ENCODE measurements at regions not wholly inside any gene's neighbourhood (a gene's known extent, or its start where the extent isn't known, plus 50 kb on each side); places are given as distances from the start of the nearest gene placed in this dataset.

- DNase-seq (ENCODE audit: low read depth), result no peak
- peak; percentile 11 for TF ChIP-seq CTCF (IDR thresholded peaks at IDR 0.05; ENCODE audit: control insufficient read depth, insufficient read depth, low read depth, low read length, missing control alignments)
- no peak overlapping the region for H3K4me3 ChIP-seq (ENCODE audit: control insufficient read depth, low read depth, low read length)
Measured at GRCh38 chr11:116357784-116358544, 414.8 kb downstream of the BUD13 start.

- H3K4me3 ChIP-seq (ENCODE audit: control insufficient read depth, low read depth, low read length), result no peak overlapping the region
- no peak for DNase-seq (ENCODE audit: low read depth)
- TF ChIP-seq CTCF (IDR thresholded peaks at IDR 0.05; ENCODE audit: control insufficient read depth, insufficient read depth, low read depth, low read length, missing control alignments), result no peak
Measured at GRCh38 chr11:116356451-116356850, 416.3 kb downstream of the BUD13 start.

- DNase-seq (ENCODE audit: low read depth), result no peak
- no peak for TF ChIP-seq CTCF (IDR thresholded peaks at IDR 0.05; ENCODE audit: control insufficient read depth, insufficient read depth, low read depth, low read length, missing control alignments)
- no peak overlapping the region for H3K4me3 ChIP-seq (ENCODE audit: control insufficient read depth, low read depth, low read length)
Measured at GRCh38 chr11:116355104-116355503, 417.7 kb downstream of the BUD13 start.

- TF ChIP-seq CTCF (IDR thresholded peaks at IDR 0.05; ENCODE audit: control insufficient read depth, insufficient read depth, low read depth, low read length, missing control alignments), result no peak
- no peak for DNase-seq (ENCODE audit: low read depth)
- H3K4me3 ChIP-seq (ENCODE audit: control insufficient read depth, low read depth, low read length), result no peak overlapping the region
Measured at GRCh38 chr11:116353589-116353988, 419.2 kb downstream of the BUD13 start.

DNA sequence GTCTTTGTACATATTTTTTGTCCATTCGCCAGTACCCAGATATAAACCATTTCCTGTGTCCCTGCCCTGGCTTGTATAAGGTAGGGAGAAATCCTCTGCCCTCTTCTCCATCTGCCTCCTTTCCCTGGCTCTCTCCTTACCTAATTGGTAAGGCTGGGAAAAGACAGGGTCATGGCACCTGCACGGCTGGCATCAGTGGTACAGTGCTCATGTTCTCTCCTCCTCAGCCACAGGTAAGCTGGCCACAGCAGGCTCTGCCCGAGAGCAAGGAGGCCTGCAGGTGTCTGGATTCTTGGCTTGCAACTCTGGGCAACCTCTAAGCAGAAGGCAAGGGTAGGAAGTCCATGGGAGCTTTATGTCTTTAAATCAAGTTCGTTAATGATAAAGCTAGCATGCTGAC is 419.9 kb downstream of the BUD13 start:
- no peak overlapping the region for H3K4me3 ChIP-seq (ENCODE audit: control insufficient read depth, low read depth, low read length)
- DNase-seq (ENCODE audit: low read depth), result no peak
- no peak for TF ChIP-seq CTCF (IDR thresholded peaks at IDR 0.05; ENCODE audit: control insufficient read depth, insufficient read depth, low read depth, low read length, missing control alignments)

DNA sequence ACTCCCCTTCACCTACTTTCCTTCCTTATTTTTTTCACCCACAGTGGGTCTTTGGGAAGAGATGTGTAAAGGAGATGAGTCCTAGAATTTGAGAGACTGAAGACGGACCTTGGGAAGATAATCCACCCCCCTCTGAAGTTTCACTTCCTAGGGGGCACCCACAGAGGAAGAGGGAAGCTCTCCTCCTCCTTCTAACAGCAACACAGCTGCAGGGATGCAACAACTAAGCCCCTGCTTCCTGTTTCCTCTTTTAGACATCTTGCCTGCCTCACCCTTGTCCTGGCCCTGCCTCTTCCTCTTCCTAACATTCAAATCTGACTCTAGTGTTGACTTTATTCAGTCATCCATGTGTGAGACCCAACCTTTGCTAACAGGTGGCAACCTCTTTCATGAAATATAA is 424.6 kb downstream of the BUD13 start:
- DNase-seq (ENCODE audit: low read depth), result no peak
- TF ChIP-seq CTCF (IDR thresholded peaks at IDR 0.05; ENCODE audit: control insufficient read depth, insufficient read depth, low read depth, low read length, missing control alignments), result no peak
- no peak overlapping the region for H3K4me3 ChIP-seq (ENCODE audit: control insufficient read depth, low read depth, low read length)

Data from AG09309 (cell line).